ENCODE measurements at regions not wholly inside any gene's neighbourhood (a gene's known extent, or its start where the extent isn't known, plus 50 kb on each side); places are given as distances from the start of the nearest gene placed in this dataset.

DNA sequence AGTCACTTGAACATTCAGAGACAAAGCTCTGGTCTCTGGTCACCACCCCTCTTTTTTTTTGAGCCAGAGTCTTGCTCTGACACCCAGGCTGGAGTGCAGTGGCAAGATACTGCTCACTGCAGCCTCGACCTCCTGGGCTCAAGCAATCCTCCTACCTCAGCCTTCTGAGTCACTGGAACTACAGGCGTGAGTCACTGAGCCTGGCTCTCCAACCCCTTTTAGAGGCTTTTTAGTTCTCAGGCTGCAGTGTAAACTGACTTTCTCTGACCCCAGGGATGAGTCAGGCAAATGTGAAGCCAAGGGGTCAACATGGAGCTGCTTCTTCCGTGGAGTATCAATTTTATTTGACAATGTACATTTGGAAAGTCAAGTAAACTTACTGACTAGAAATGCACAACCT, 229.2 kb downstream of the PTTG2 start:
- no peak for TF ChIP-seq POLR2A (IDR thresholded peaks at IDR 0.05; ENCODE audit: low read depth, low read length)
- DNase-seq (ENCODE audit: insufficient read length, low spot score) (peak; percentile 18), FAIRE-seq (peak; percentile 61)

DNA sequence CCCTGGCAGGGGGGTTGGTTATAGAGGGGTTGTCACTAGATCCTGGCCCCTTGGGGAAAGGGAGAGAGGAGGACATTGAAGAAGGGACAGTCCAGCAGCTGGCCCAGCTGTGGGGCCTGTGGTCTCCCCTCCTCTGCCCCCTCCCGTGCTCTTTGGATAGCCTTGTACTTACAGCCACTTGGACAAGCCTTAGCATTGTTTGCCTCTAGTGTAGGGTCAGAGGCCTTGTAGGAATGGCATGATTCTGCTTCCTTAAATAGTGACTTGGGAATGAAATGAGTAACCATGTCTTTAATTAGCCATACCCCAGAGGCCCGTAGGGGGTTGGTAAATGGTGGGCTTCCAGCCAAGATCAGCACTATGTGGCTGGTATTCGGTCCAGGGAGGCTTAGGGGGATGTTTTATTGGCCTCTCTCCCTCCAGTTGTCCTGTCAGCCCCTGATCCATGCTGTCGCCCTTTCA, 230.6 kb downstream of the PTTG2 start:
- no peak for TF ChIP-seq POLR2A (IDR thresholded peaks at IDR 0.05; ENCODE audit: low read depth, low read length)
- FAIRE-seq (no peak), DNase-seq (ENCODE audit: insufficient read length, low spot score) (no peak)

GRCh38 chr4:38192516-38192915, 232.3 kb downstream of the PTTG2 start:
- no peak for DNase-seq (ENCODE audit: insufficient read length, low spot score)

DNA sequence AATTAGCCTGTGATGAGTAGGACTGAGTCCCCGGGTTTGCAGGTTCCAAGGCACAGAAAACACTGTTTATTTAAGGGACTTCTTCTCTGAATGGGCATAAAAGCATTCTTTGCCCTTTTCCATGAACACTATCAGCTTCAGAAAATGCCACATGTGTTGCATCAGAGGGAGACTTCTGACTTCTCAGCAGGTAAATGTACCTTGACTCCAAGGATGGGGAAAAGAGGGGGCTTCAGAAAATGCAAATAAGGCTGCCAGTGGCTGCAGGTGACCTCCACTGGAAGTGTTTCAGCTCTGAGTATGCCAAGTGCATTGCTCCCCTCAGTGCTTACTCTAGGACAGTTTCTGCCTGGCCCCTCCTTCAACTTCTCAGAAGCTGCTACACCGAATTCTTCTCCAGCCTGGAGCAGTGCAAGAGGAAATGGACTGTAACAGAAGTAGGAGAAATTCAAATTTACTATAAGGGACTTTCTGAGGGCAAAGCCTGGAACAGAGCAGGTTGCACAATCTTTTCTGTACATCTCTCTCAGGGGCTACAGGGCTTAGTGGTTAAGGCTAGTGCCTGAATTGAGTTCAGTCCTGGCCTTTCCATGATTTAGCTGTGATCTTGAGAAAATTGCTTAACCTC, 233.2 kb downstream of the PTTG2 start:
- no peak for TF ChIP-seq POLR2A (IDR thresholded peaks at IDR 0.05; ENCODE audit: low read depth, low read length)
- DNase-seq (ENCODE audit: insufficient read length, low spot score) (no peak), FAIRE-seq (no peak)

More at GRCh38 chr4:38192516-38192915, 232.3 kb downstream of the PTTG2 start:
- FAIRE-seq, result no peak
- no peak for TF ChIP-seq POLR2A (IDR thresholded peaks at IDR 0.05; ENCODE audit: low read depth, low read length)

- no peak for FAIRE-seq
Measured at GRCh38 chr4:38194047-38194602, 233.9 kb downstream of the PTTG2 start.

GRCh38 chr4:38195486-38195885, 235.3 kb downstream of the PTTG2 start:
- no peak for DNase-seq (ENCODE audit: insufficient read length, low spot score)
- no peak for FAIRE-seq
- TF ChIP-seq POLR2A (IDR thresholded peaks at IDR 0.05; ENCODE audit: low read depth, low read length), result no peak

More at GRCh38 chr4:38194047-38194602, 233.9 kb downstream of the PTTG2 start:
- TF ChIP-seq POLR2A (IDR thresholded peaks at IDR 0.05; ENCODE audit: low read depth, low read length), result no peak
- DNase-seq (ENCODE audit: insufficient read length, low spot score), result no peak

- TF ChIP-seq POLR2A (IDR thresholded peaks at IDR 0.05; ENCODE audit: low read depth, low read length), result no peak
- FAIRE-seq (no peak), DNase-seq (ENCODE audit: insufficient read length, low spot score) (no peak)
Measured at GRCh38 chr4:38195911-38196310, 235.7 kb downstream of the PTTG2 start.

DNA sequence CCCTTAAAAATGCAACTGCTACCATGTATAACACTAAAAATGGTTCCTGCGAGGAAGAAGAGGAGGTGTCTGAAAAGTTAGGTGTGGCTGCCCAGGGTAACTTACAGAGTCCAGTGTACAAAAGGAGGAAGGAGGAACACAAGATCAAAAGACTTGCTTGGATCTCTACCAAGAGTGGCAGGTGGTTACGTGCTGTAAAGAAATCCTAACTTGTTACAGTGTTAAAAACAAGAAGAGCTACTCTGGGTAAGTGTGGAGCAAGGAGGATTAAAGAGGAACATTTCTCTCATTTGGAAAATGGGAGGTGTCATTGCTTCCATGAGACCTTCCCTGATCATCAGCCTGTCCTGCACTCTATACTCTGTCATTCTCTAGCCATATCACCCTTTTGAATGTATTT, 242.0 kb downstream of the PTTG2 start:
- DNase-seq (ENCODE audit: insufficient read length, low spot score) (no peak), FAIRE-seq (no peak)
- no peak for TF ChIP-seq POLR2A (IDR thresholded peaks at IDR 0.05; ENCODE audit: low read depth, low read length)

DNA sequence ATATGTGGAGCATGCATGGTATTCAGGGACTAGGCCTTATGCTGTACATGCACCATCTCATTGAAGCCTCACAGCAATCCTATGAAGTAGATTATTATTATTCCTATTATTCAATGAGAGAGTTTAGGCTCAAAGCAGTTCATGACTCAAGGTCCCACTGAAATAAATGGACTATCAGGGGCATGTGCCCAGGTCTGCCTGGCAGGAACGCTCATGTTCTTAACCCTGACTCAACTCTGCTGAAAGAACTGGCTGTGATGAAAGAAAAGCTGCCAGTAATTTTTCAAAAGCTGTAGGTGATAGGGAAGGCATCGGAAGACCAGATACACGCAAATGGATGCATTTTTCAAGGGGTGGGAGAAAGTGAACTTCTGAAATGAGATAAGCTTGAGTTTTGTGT, 243.4 kb downstream of the PTTG2 start:
- no peak for FAIRE-seq
- no peak for DNase-seq (ENCODE audit: insufficient read length, low spot score)
- no peak for TF ChIP-seq POLR2A (IDR thresholded peaks at IDR 0.05; ENCODE audit: low read depth, low read length)

DNA sequence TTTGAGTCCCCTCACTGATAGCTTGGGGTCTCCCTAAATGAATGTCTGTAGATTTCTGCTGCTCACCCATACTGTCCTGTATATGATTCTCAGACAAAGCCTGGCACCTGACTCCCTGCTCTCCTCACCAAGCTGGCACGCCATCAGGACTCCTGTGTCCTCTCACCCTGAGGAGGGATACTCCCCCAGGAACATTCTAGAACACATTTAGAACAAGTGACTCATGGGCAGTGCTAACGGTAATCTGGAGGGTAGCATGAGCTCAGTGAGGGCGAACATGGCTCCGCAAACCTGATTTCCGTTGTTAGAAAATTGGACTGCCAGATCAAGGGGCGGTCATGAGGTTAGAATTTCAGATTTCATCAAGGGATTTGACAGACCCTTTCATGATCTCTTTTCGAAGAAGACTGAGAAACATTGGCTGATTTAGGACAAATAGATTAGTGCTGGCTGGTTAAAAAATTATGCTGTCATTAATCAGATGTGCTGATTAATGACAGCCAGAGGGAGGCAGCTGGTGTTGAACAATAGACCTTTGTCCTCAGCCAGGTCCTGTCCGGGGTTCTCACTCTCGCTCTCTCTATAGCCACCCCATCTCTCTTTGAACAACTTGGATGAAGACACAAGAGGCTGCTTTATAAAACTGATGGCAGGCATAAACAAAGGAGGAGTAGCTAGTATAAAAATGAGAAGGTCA, 244.3 kb downstream of the PTTG2 start:
- no peak for DNase-seq (ENCODE audit: insufficient read length, low spot score)
- no peak for TF ChIP-seq POLR2A (IDR thresholded peaks at IDR 0.05; ENCODE audit: low read depth, low read length)
- no peak for FAIRE-seq

DNA sequence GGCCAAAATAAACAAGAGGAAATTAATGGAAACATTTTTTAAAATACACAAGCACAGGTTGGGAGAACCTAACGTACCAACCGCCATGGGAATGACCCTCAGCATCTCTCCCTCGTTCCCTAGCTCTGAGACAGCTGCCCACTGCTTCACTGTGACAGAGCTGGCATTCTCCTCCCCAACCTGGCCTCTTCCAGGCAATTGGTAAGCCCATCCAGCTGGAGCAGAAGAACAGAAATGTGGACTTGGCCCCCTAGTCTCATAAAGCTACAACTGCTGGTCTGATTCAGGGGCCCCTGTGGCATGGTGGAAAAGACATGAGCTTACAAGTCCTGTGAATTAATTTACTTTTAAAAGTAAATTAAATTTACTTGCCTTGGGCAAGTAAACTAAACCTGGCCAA, 245.1 kb downstream of the PTTG2 start:
- no peak for TF ChIP-seq POLR2A (IDR thresholded peaks at IDR 0.05; ENCODE audit: low read depth, low read length)
- no peak for DNase-seq (ENCODE audit: insufficient read length, low spot score)
- FAIRE-seq, result no peak

- FAIRE-seq (no peak), DNase-seq (ENCODE audit: insufficient read length, low spot score) (no peak)
- no peak for TF ChIP-seq POLR2A (IDR thresholded peaks at IDR 0.05; ENCODE audit: low read depth, low read length)
Measured at GRCh38 chr4:38207110-38207457, 246.9 kb downstream of the PTTG2 start.

DNA sequence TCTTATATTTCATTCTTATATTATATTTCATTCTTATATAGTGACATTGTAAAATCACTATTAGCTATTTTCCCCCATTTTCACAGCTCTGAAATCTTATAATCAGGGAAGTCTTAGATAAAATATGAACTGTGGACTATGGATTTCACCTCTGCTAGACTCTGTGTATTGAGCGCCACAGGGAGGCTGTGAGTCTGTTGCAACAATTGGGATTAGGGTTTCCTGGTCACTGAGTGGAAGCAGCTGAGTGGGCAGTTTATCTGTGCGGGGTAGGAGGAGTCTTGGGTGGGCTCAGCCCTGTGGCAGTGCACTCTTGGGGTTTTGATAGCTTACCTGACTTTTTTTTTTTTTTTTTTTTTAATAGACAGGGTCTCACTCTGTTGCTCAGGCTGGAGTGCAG, 249.5 kb downstream of the PTTG2 start:
- FAIRE-seq, result no peak
- no peak for DNase-seq (ENCODE audit: insufficient read length, low spot score)
- no peak for TF ChIP-seq POLR2A (IDR thresholded peaks at IDR 0.05; ENCODE audit: low read depth, low read length)

DNA sequence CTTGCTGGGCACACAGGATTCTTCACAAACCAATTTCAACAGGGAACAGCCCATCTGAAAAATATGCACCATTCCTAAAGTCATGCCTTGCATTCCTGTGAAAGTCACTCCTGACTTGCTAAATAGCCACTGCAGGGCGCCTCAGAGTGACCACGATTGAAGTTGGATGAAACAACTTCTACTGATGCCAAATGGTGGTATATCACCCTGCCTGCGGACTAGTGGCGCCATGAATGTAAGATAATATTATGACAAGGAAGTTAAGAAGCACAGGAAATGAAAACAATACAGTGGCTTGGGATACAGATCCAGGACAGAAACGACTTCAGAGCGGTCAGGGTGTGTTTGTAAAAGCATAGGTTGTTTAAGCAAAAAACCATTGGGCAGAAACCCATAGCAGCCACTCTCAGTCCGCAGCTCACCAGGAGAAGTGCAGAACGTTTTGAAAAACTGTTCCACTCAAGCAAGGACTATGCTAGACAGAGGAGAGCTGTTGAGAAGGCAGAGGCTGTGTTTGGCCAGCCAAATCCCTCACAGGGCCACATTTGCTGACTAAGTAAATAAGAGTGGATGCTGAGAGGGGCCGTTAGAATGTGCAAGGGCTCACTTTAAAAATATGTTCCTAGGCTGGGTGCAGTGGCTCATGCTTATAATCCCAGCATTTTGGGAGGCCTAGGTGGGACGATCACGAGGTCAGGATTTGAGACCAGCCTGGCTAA, 250.4 kb downstream of the PTTG2 start:
- no peak for DNase-seq (ENCODE audit: insufficient read length, low spot score)
- TF ChIP-seq POLR2A (IDR thresholded peaks at IDR 0.05; ENCODE audit: low read depth, low read length), result no peak
- no peak for FAIRE-seq

All from H54 (cell line).